Pulmonary artery endothelial cell (primary cell): ENCODE measurements at regions not wholly inside any gene's neighbourhood (a gene's known extent, or its start where the extent isn't known, plus 50 kb on each side); places are given as distances from the start of the nearest gene placed in this dataset.

Experiments used
- DNase-seq: peaks from one replicate; pipeline ENCODE4 v3.0.0-alpha.2; 2011; ENCODE audit warnings: low read depth, low spot score

DNA sequence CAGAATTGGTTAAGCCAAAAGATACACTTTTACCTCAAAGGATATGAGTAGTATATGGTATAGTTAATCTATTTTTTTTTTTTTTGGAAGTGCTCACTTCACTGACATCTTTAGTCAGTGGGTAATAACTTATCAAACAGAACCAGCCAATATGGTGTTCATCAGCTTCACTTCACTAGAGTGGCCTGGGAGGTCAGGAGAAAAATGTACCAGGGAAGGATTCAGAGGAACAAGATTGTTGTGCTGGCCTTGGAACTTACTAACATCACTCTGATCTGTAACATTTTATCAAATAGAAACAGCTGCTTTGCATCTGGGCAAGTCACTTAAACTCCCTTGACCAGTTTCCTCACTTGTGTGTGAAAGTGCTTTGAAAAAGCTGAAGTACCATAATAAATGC is 962.7 kb downstream of the BCL11A start:
- DNase-seq = no peak

DNA sequence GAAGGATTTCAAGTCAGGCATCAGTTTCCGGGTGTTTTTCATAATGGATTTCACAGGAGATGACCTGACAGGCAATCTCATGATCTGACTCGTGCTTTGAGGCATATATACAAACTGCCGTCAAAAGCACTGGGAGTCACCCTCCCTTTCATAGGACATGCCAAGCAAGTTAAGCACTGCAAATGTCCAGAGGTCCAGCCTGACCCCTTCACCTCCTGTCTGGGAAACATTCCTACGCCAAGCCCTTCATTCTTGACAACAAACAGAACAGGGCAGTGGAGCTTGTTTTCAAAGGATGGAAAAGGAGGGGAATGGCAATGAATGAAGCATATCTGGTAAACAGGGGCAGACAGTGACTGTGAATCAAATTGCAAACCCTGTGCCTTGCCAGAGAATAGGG is 963.6 kb downstream of the BCL11A start:
- no peak for DNase-seq

DNA sequence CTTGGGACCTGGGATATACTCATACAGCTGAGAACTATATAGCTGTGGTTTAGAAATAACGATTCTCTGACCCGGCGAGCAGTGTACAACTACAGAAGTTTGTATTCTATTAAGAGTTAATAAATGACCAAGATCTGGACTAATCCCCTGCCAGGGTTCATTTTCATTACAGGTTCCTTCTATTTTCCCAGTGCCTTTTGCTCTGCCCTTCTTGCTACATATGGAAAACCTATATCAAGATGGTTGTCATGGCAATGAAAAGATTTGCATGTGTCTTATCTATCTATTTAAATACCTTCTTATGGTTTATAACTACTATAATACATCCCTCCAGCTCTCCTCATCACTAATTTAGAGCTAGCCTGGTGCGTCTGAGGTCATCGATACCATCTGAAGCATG is 965.2 kb downstream of the BCL11A start:
- no peak for DNase-seq

DNA sequence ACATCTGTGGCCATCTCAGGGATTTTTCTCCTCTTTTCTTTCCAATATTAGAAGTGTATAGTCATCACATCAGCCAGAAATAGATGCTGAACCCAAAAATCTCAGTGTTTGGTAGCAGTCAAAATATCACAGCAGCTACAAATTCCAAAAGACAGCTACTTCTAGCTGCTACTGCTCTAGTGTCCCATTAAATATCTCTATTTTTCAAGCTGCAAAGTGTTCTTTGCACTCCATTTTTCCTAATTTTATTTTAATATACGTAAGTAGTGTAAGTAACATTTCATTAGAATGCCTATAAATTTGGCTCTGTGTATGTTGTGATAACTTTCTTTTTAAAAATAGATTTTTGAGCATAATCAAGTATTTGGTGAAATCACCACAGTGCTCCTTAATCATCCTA is 967.3 kb downstream of the BCL11A start:
- no peak for DNase-seq

DNA sequence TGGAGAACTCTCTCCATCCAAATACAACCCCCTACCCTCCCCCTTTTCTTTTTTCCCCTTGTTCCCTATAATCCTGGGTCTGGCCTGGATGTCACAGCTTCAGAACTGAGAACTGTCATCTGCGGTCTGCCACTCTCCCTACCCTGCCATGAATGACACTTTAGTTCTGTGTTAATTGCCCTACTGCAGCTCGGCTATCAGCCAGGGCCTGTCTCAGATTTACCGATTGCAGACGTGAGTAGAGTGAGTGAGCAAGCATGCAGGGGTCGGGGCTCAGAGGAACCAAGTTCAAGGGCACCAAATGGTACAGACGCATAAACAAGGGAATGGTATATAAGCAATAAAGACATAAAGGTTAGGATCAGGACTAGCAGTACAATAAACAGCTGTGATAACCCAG is 967.8 kb downstream of the BCL11A start:
- no peak for DNase-seq

DNA sequence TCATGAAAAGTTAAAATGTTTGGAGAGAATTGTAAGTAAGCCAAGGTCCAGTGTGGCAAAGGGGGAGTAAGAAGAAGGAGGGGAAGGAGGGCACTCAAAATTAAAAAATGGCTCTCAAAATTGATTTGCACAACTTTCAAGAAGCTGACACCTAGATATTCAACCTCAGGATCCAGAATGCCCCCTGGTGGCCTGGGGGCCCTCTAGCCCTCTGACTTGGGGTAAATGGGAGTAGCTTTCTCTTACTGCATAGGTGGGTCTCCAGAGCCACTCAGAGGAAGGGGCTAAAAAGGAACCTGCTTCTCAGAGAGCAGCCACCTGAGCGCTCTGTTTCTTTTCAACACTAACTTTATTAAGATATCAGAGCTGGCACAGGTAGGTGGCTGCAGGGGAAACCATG is 968.5 kb downstream of the BCL11A start:
- no peak for DNase-seq

DNA sequence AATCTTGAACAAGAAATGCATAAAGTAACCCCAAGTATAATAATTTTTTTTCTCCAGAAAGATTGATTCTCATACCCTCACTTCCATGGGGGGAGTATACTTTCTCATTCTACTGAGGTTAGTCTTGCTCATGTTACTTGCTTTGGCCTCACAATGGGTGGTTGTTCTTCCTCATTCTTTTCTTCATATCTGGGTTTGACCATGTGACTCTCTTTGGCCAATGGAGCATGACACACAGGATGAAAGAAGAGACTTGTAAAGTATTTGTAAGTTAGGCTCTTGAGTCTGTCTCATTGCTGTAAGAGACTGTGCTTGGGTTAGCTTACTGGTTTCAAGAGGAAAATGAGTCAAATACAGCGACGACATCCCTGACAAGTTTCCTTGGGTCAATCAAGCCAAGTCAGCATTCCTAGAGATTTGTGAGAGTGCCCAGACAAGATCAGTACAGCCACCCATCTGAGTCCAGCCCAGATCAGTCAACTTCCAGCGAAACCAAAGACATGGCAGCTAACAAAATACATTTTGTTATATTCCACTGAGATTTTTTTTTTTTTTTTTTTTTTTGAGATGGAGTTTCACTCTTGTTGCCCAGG is 970.2 kb downstream of the BCL11A start:
- no peak for DNase-seq

DNA sequence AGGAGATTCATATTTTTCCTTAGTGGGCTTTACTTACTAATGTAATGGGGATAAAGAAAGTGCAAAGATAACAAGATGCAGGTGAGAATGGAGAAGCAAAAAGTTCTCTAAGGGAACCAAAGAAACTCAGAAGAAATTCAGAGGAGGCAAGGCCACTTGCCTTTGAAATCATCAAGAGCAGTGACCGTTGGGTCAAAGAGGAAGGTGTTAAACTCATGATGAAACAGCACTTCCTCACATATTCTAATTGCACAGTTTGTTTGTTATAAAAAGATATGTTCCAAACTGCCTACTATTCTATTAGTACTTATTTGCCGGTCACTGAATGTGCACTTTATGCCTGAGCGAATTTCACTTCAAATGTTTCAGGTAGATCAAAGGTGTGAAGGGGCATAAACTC is 975.1 kb downstream of the BCL11A start:
- DNase-seq = no peak

DNA sequence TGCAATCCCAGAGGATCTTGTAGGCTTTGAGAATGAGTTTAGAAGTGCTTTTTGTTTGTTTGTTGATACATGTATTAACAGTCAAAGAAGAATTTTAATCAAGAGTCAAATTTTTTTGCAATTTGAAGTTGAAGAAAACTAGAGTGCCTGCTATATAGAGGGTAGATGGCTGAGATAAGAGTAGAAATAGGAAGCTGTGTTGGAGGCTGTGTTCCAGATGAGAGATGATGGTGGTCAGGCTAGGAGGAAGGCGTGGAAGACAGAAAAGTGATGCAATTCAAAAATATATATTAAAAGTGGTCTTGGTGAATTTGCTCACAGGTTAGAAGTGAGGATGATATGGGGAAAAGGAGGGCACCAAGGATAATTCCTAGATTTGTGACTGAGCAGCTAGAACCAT is 978.3 kb downstream of the BCL11A start:
- DNase-seq = no peak

DNA sequence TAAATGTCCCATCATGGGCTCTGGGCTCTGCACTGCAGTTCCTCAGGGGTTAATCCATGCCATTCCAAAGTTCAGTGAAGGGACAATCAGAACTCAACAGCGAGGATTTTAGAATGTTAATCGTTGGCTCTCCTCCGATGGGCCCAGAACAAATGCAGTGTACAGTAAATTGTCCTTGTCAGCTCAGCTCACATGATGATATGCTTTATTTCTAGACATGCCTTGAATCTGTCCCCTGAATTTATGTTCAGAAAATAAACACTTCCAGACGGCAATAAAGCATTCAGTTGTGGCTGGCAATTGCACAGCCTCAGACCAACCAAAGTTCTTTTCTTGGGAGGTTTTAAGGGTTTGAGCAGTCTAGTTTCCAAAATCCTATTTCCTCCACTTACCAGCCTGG is 981.2 kb downstream of the BCL11A start:
- DNase-seq = no peak

DNA sequence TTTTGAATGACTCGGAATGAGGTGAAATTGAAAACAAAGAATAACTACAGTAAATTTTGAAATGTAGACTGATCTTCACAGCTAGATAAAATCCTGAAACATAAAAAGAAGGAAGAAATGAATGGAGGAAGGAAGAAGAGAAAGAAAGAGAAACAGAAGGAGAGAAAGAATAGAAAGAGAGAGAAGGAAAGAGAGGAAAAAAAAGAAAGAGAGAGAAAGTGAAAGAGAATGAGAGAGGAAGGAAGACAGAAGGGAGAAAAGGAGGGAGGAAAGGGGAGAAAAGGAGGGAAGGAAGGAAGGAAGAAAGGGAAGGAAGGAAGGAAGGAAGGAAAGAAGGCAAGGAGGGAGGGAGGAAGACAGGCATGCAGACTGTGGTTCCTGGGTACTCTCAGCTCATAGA is 982.6 kb downstream of the BCL11A start:
- DNase-seq = no peak

DNA sequence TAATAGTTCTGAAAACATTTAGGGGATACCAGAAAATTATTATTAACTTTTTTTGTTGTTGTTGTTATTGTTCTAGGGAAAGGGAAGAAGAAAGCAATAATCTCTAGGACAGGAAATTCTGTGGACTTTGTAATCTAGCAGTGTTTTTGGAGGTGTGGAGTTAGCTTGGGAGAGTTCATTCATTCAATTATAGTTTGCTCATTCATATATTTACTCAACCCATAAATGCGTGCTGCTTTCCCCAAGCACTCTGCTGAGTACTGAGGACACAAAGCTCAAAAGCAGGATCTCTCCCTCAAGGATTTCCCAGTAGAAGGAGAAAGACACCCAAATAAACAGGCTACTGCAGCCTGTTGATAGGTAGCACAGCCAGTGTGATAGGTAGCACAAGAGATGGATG is 984.3 kb downstream of the BCL11A start:
- no peak for DNase-seq

DNA sequence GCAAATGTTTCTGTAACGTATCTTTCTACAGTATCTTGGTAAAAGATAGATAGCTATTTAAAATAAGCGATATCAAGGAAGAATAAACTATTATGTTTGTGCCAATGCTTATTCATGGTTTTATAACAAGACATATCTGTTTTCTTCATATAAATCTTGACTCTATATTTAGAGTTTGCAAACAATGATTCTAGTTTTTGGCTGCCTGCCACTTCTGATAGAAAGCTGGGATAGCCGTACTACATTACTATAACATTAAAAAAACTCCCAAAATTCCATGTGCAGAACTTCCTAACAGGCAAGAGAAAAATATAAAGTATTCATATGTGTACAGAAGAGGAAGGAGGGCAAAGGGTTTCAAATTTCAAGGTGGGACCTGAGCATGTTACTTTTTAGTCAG is 985.0 kb downstream of the BCL11A start:
- no peak for DNase-seq

DNA sequence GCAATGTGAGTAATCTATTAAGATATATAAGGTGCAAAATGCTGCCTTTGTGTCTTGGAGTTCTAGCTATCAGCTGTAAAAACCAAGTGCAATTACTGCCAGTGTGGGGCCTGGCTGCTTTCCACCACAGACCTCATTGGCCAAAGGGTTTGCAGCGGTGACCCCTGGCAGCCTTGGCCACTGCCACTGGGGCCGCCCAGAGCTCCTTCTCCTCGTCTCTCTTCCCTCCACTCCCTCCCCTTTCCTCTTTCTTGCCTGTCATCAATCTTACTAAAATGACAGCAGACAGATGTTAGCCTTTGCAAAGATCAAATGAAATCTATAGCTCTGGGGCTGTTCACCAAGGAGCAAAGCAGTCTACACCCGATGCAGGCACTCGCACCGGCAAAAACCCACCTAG is 986.3 kb downstream of the BCL11A start:
- no peak for DNase-seq

DNA sequence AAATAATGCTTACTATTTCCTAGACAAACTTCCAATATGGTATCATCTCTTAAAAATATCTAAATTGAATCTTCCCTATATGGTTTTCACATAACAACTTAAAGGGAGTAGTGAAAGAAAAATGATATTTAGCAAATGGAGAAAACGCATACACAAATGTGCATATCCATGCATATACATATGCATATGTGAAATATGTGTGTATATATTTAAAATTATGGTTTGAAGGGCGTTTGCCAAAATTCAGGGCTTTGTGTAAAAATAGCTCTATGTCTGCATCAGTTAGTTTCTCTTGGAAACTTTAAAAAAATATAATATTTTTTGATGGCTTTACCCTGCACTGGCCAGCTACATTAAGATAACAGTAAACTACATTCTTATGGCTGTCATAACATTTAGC is 986.7 kb downstream of the BCL11A start:
- no peak for DNase-seq

DNA sequence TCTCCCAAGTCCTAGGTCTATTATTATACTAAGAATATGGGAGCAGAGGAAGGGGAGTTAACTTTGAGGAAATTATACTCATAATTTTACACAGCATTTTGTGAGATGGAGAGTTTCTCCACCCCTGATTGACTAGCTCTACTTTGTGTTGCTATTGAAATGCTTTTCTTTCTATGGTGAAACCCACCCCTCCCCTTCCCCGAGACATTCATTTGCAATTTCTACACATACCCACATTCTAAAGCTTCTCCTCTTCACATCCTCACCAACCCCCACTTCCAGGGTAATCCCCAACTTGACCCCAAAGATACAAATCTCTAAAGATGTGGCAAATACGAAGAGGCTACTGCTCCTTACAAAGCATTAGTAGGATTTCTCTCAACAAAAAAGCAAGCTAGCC is 992.2 kb downstream of the BCL11A start:
- DNase-seq = no peak

DNA sequence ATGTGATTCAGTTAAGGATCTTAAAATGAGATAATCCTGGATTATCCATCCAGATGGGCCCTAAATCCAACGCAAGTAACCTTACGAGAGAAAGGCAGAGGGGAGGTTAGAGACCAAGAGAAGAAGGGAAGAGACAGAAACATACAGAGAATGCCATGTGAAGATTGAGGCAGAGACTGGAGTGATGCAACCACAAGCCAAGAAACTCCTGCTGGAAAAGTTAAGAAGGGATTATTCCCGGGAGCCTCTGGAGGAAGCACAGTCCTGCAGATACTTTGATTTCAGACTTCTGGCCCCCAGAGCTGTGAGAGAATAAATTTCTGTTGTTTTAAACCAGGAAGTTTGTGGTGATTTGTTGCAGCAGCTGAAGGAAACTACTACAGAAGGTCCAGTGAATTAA is 992.7 kb downstream of the BCL11A start:
- no peak for DNase-seq

DNA sequence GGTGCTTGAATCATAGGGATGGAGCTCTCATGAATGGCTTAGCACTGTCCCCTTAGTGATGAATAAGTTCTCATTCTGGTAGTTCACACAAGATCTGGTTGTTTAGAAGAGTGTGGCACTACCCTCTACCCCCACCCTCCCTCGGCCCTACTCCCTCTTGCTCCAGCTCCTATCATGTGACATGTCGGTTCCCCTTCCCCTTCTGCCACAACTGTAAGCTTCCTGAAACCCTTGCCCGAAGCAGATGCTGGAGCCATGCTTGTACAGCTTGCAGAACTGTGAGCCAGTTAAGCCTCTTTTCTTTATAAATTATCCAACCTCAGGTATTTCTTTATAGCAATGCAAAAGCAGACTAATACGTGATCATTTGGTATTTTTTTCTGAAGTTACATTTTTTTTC is 1012.6 kb downstream of the BCL11A start:
- DNase-seq = no peak

DNA sequence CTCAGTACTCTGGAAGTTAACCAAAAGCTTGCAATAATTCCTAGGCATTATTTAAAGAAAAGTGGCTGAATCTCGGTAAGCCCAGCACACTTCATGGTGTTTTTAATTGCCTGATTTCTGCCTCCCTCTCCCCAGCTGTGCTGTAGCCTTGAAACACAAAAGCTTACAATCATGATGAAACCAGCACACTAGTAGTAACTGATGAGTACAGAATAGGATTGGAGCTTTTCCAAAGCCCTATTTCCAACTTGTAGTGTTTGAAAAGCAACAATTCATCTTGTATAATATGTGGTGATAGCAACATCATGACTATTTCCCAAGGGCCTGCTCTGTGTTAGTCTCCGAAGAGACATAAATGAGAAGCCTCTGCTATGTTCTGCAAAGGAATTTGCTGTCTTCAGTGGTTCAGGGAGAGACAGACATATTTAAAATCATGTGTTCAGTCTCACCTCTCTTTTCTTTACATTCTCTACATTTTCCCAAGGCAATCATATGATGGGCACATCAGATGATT is 1015.0 kb downstream of the BCL11A start:
- no peak for DNase-seq

DNA sequence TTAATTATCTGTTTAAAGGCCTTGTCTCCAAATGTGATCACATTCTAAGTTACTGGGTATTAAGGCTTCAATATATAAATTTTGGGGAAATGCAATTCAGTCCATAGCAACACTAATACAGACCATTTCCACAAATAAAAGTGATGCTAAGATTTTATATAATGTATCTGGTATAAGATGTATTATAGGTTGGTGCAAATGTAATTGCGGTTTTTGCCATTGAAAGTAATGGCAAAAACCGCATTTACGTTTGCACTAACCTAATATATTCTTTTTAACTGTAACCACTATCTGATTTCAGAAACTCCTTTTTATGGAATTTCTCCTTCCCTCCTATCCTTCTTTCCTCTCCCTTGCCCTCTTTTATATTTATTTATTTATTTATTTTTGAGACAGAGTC is 1020.6 kb downstream of the BCL11A start:
- DNase-seq = no peak

DNA sequence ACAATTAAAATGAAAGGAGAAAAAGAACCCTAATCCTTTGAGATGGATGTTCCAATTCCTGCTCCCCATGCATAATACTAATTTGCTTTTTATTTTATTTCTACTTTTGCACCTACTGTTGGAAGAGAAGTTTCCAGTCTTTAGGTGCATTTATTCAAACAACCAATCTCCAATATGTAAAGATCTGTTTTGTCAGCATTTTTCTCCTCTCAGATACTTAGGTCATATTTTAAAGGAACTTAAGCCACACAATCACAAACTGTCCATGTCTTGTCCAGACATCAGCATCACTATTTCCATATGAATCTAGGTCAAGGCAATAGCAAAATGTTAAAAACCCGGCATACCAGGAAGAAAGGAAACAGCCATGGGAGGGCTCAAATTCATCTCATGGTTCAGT is 1023.2 kb downstream of the BCL11A start:
- DNase-seq = no peak

DNA sequence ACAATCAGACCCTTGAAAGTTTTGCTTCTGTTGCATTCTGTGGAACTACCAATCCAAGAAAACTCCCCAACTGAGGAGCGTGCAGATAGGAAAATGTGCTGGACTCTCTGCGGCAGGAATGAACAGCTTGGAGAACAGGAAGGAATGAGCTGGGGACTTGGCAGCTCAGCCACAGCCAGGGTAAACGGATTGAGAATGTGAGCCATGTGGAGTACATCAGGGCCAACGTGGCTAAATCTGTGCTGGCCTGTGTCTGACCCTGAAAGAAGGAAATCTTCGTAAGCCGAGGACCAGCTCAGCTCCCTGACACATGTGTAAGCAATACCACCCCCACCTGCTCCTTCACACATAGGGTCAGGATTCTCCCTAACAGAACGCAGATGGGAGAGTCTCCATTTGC is 1023.7 kb downstream of the BCL11A start:
- DNase-seq = no peak

DNA sequence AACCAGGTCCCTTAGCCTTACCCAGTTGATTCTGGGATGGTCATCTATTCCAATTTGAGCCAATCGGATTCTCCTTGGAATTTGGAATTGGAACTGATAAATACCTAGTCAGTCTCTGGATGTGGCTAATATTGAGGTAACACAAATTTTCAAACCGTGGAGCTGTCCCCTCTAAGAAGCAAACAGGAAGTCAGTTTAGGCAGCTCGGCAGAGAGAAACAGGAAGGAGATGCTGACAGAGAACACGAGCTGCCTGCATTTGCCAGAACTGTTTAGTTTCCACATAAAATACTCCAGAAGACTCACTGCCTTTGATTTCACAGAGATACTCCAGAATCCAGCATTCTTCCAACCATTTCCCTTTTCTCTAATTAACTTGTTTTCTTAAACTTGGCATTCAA is 1024.9 kb downstream of the BCL11A start:
- DNase-seq = no peak

DNA sequence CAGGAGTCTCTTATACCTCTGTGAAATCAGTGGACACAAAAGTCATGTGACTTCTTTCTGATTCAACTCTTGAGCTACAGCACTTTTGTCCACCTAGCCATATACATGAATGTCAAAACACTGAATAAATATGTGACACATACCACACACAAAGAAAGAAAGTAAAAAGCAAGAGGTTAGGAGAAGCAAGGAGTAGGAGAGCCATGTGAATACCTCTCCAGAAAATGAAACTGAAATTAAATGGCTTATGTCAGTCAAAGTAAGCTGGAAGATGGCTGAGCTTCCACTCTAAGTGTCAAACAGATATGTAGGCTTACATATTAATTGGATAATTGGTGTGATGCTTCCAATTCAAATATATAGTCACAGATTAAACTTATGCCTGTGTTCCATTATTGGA is 1050.5 kb downstream of the BCL11A start:
- no peak for DNase-seq
